ENCODE measurements at regions not wholly inside any gene's neighbourhood (a gene's known extent, or its start where the extent isn't known, plus 50 kb on each side); places are given as distances from the start of the nearest gene placed in this dataset.
"Not testable (repeated sequence)": the region's sequence is repeated elsewhere in the genome, so short reads cannot be mapped to it uniquely, and the experiment has no call there.

DNA sequence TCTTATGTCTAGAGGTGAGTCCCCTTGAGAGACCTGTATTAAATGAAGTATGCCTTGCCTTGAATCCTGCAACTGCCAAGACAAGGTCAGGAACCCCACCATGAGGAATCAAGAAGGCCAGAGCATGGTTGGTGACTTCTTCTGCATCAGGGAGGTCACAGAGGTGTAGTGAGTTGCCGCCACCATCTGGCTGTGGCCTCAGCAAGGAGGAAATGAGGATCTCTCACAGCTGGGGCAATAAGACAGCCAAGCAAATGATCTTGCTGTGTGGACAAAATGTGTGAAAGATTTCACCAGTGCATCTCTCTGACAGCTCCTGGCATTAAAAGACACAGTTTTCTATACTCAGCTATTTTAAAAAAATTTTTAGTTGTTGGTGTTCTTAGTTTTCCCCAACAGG lies 611.0 kb downstream of the DOK5 start:
- no peak overlapping the region for H3K4me3 Mint-ChIP-seq
- no peaks in the 10 kb centered on the region for H3K36me3 Mint-ChIP-seq
- no peak for TF ChIP-seq CTCF (IDR thresholded peaks at IDR 0.05; ENCODE audit: unreplicated experiment)
- no peak overlapping the region for H3K27ac Mint-ChIP-seq
- no peaks in the 10 kb centered on the region for H3K9me3 Mint-ChIP-seq
- H3K27me3 Mint-ChIP-seq (ENCODE audit: low read depth), result no peaks in the 10 kb centered on the region
- H3K4me1 Mint-ChIP-seq, result no peaks in the 10 kb centered on the region
- no peak for DNase-seq (ENCODE audit: low spot score in 2 of 2, unreplicated experiment in 2 of 2)

- Mint-ChIP-seq H3K27me3 (ENCODE audit: low read depth) (no peaks in the 10 kb centered on the region), H3K27ac (no peak overlapping the region), H3K4me3 (no peak overlapping the region), H3K4me1 (no peaks in the 10 kb centered on the region), H3K36me3 (no peaks in the 10 kb centered on the region), H3K9me3 (peaks cover 4% of the 10 kb centered on the region)
- no peak for TF ChIP-seq CTCF (IDR thresholded peaks at IDR 0.05; ENCODE audit: unreplicated experiment)
- DNase-seq (ENCODE audit: low spot score in 2 of 2, unreplicated experiment in 2 of 2), result no peak
Measured at GRCh38 chr20:55079917-55080316, 604.5 kb downstream of the DOK5 start.

GRCh38 chr20:55074266-55074840 lies 599.0 kb downstream of the DOK5 start:
- H3K36me3 Mint-ChIP-seq; H3K4me3 Mint-ChIP-seq; H3K4me1 Mint-ChIP-seq; DNase-seq (ENCODE audit: low spot score in 2 of 2, unreplicated experiment in 2 of 2); H3K27ac Mint-ChIP-seq; H3K27me3 Mint-ChIP-seq (ENCODE audit: low read depth): not testable (repeated sequence)
- peaks cover 14% of the 10 kb centered on the region for H3K9me3 Mint-ChIP-seq

DNA sequence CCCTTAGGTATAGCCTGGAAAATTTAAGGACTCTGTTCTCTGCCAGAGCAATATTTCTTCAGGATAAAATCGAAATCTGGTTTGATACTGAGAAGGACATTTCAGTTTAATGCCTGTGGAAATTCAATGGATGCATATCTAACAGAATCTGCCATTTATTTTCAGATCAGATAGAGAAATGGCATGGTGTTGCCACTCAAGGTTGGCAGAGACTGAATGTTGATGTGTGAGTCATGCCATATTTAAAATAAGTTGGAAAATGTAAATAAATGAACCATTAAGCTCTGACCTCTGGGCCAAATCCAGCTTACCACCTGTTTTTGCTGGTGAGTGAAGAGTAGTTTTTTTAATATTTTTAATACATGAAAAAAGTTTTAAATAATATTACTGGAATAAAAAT lies 594.6 kb downstream of the DOK5 start:
- no peak for TF ChIP-seq CTCF (IDR thresholded peaks at IDR 0.05; ENCODE audit: unreplicated experiment)
- DNase-seq (ENCODE audit: low spot score in 2 of 2, unreplicated experiment in 2 of 2), result no peak
- peaks cover 22% of the 10 kb centered on the region for H3K9me3 Mint-ChIP-seq
- peaks cover 2% of the 10 kb centered on the region for H3K27me3 Mint-ChIP-seq (ENCODE audit: low read depth)
- no peak overlapping the region for H3K4me3 Mint-ChIP-seq
- H3K4me1 Mint-ChIP-seq, result no peaks in the 10 kb centered on the region
- no peak overlapping the region for H3K27ac Mint-ChIP-seq
- no peaks in the 10 kb centered on the region for H3K36me3 Mint-ChIP-seq

- Mint-ChIP-seq H3K36me3 (no peaks in the 10 kb centered on the region), H3K4me1 (no peaks in the 10 kb centered on the region), H3K27ac (no peak overlapping the region), H3K9me3 (peaks cover 31% of the 10 kb centered on the region), H3K27me3 (ENCODE audit: low read depth) (peaks cover 2% of the 10 kb centered on the region), H3K4me3 (no peak overlapping the region)
- TF ChIP-seq CTCF (IDR thresholded peaks at IDR 0.05; ENCODE audit: unreplicated experiment), result no peak
- no peak for DNase-seq (ENCODE audit: low spot score in 2 of 2, unreplicated experiment in 2 of 2)
Measured at GRCh38 chr20:55067158-55067825, 591.9 kb downstream of the DOK5 start.

- Mint-ChIP-seq H3K27ac (no peak overlapping the region), H3K9me3 (peaks cover 13% of the 10 kb centered on the region), H3K4me1 (no peaks in the 10 kb centered on the region), H3K4me3 (no peak overlapping the region), H3K27me3 (ENCODE audit: low read depth) (peaks cover 4% of the 10 kb centered on the region), H3K36me3 (no peaks in the 10 kb centered on the region)
- TF ChIP-seq CTCF (IDR thresholded peaks at IDR 0.05; ENCODE audit: unreplicated experiment), result no peak
- DNase-seq (ENCODE audit: low spot score in 2 of 2, unreplicated experiment in 2 of 2), result no peak
Measured at GRCh38 chr20:55058938-55059337, 583.5 kb downstream of the DOK5 start.

Data from mesothelial cell of epicardium (in vitro differentiated cells).